HEK293 (cell line): ENCODE measurements at regions not wholly inside any gene's neighbourhood (a gene's known extent, or its start where the extent isn't known, plus 50 kb on each side); places are given as distances from the start of the nearest gene placed in this dataset.

Experiments
- CTCF ChIA-PET: fragments of 350-600 bp; formaldehyde crosslinking; extraction: SDS; loops from one replicate; lab custom pipeline; 2021; ENCODE audit warnings: antibody characterized with exemption; lab: Yijun Ruan, JAX
- POLR2A ChIA-PET: fragments of 300-600 bp; formaldehyde crosslinking; extraction: SDS; loops from one replicate; lab custom pipeline; 2020; ENCODE audit warnings: antibody characterized with exemption, inconsistent platforms; lab: Yijun Ruan, JAX
- H3K27ac ChIP-seq: fragments of 200-500 bp; sonication (Bioruptor generic); 2 replicates; pipeline ENCODE4 v1.5.1; 2014; ENCODE audit warnings: low read depth, low read length, control low read depth, inconsistent platforms; ENCODE audit errors: extremely low read depth
- H3K36me3 ChIP-seq, 2 experiments: fragments of 200-500 bp in 1 of 2; sonication (Bioruptor generic) in 1 of 2; 1 replicate in 1 of 2; 2 replicates in 1 of 2; pipeline ENCODE4 v1.5.1; 2014 to 2017; ENCODE audit warnings: inconsistent platforms in 2 of 2, low read length in 2 of 2; ENCODE audit not compliant: control insufficient read depth in 2 of 2, insufficient read depth in 1 of 2
- H3K4me1 ChIP-seq: fragments of 200-500 bp; sonication (Bioruptor generic); 2 replicates; pipeline ENCODE4 v1.5.1; 2014; ENCODE audit warnings: mild to moderate bottlenecking, low read length, inconsistent platforms; ENCODE audit not compliant: control insufficient read depth, insufficient read depth
- H3K4me3 ChIP-seq: 2 replicates; pipeline ENCODE4 v1.5.1; 2011; ENCODE audit warnings: low read depth, mild to moderate bottlenecking, control low read depth, low read length, moderate library complexity
- H3K9me3 ChIP-seq: fragments of 200-500 bp; sonication (Bioruptor generic); 2 replicates; pipeline ENCODE4 v1.5.1; 2014; ENCODE audit warnings: low read depth, low read length, inconsistent platforms; ENCODE audit not compliant: control insufficient read depth, insufficient read depth
- HIC1 ChIP-seq: fragments of 450-650 bp; formaldehyde crosslinking; IDR thresholded peaks from 2 replicates; pipeline ENCODE4 v1.5.1; 2016; ENCODE audit warnings: missing biosample characterization, missing genetic modification characterization
- KLF9 ChIP-seq: fragments of 450-650 bp; formaldehyde crosslinking; IDR thresholded peaks from 2 replicates; pipeline ENCODE4 v1.5.1; 2016; ENCODE audit warnings: missing biosample characterization, missing genetic modification characterization, low read depth
- MEIS1 ChIP-seq: sonication (generic); formaldehyde crosslinking; IDR thresholded peaks from 2 replicates; pipeline ENCODE4 v1.8.1; 2022; ENCODE audit warnings: missing genetic modification reagents, mild to moderate bottlenecking, borderline replicate concordance
- PRDM1 ChIP-seq: fragments of 450-650 bp; formaldehyde crosslinking; IDR thresholded peaks from 2 replicates; pipeline ENCODE4; 2016; ENCODE audit warnings: missing biosample characterization, missing genetic modification characterization
- PRDM6 ChIP-seq: fragments of 450-650 bp; formaldehyde crosslinking; IDR thresholded peaks from 2 replicates; pipeline ENCODE4 v1.5.1; 2017; ENCODE audit warnings: missing biosample characterization, missing genetic modification characterization
- SALL2 ChIP-seq: fragments of 450-650 bp; formaldehyde crosslinking; IDR thresholded peaks from 2 replicates; pipeline ENCODE4 v1.5.0; 2017; ENCODE audit warnings: missing biosample characterization, mild to moderate bottlenecking, missing genetic modification characterization, borderline replicate concordance
- ZNF112 ChIP-seq: fragments of 450-650 bp; formaldehyde crosslinking; IDR thresholded peaks from 2 replicates; pipeline ENCODE4 v1.5.0; 2017; ENCODE audit warnings: missing biosample characterization, missing genetic modification characterization
- ZNF211 ChIP-seq: fragments of 450-650 bp; formaldehyde crosslinking; IDR thresholded peaks from 2 replicates; pipeline ENCODE4 v1.5.1; 2016; ENCODE audit warnings: low read depth, missing biosample characterization, missing genetic modification characterization
- ZNF266 ChIP-seq: fragments of 450-650 bp; formaldehyde crosslinking; IDR thresholded peaks from 2 replicates; pipeline ENCODE4 v1.5.1; 2016; ENCODE audit warnings: missing biosample characterization, missing genetic modification characterization, low read depth
- ZNF311 ChIP-seq: fragments of 450-650 bp; formaldehyde crosslinking; IDR thresholded peaks from 2 replicates; pipeline ENCODE4 v1.5.1; 2017; ENCODE audit warnings: missing biosample characterization, missing genetic modification characterization, borderline replicate concordance
- ZNF324 ChIP-seq: fragments of 450-650 bp; formaldehyde crosslinking; IDR thresholded peaks from 2 replicates; pipeline ENCODE4 v1.5.1; 2016; ENCODE audit warnings: missing biosample characterization, missing genetic modification characterization
- ZNF362 ChIP-seq: fragments of 450-650 bp; formaldehyde crosslinking; IDR thresholded peaks from 2 replicates; pipeline ENCODE4 v1.5.1; 2016; ENCODE audit warnings: missing biosample characterization, missing genetic modification characterization
- ZNF514 ChIP-seq: fragments of 450-650 bp; formaldehyde crosslinking; IDR thresholded peaks from 2 replicates; pipeline ENCODE4 v1.5.1; 2016; ENCODE audit warnings: missing biosample characterization, missing genetic modification characterization
- ZNF558 ChIP-seq: fragments of 450-650 bp; formaldehyde crosslinking; IDR thresholded peaks from 2 replicates; pipeline ENCODE4 v1.5.1; 2016; ENCODE audit warnings: missing biosample characterization, missing genetic modification characterization
- ZNF621 ChIP-seq: fragments of 450-650 bp; formaldehyde crosslinking; IDR thresholded peaks from 2 replicates; pipeline ENCODE4 v1.5.1; 2017; ENCODE audit warnings: missing biosample characterization, missing genetic modification characterization
- ZNF654 ChIP-seq: fragments of 450-650 bp; formaldehyde crosslinking; IDR thresholded peaks from 2 replicates; pipeline ENCODE4 v1.5.1; 2016; ENCODE audit warnings: low read depth, missing biosample characterization, missing genetic modification characterization
- ZNF677 ChIP-seq: fragments of 450-650 bp; IDR thresholded peaks from 2 replicates; pipeline ENCODE4 v1.5.0; 2018; ENCODE audit warnings: missing biosample characterization, mild to moderate bottlenecking, missing genetic modification characterization, moderate library complexity
- ZNF707 ChIP-seq: fragments of 450-650 bp; formaldehyde crosslinking; IDR thresholded peaks from 2 replicates; pipeline ENCODE4 v1.5.1; 2016; ENCODE audit warnings: missing biosample characterization, missing genetic modification characterization
- ZNF791 ChIP-seq: fragments of 450-650 bp; formaldehyde crosslinking; IDR thresholded peaks from 2 replicates; pipeline ENCODE4 v1.5.1; 2016; ENCODE audit warnings: missing biosample characterization, missing genetic modification characterization
- ZSCAN18 ChIP-seq: fragments of 450-650 bp; formaldehyde crosslinking; IDR thresholded peaks from 2 replicates; pipeline ENCODE4 v1.5.1; 2016; ENCODE audit warnings: missing biosample characterization, missing genetic modification characterization
- TF ChIP-seq, protein P1 (sequence below): fragments of 450-650 bp; formaldehyde crosslinking; IDR thresholded peaks from 2 replicates; pipeline ENCODE4 v1.5.1; 2016; ENCODE audit warnings: missing biosample characterization, missing genetic modification characterization
- TF ChIP-seq, protein P2 (sequence below): fragments of 450-650 bp; formaldehyde crosslinking; conservative IDR thresholded peaks from 2 replicates; pipeline ENCODE4 v1.5.1; 2016; ENCODE audit warnings: low read depth, missing biosample characterization, missing genetic modification characterization

- TF ChIP-seq ZNF654 (tag by site-specific recombination) (no peak), KLF9 (tag by site-specific recombination) (no peak), ZNF311 (no peak), ZNF621 (tag by site-specific recombination) (no peak)
- TF ChIP-seq, protein P1, sequence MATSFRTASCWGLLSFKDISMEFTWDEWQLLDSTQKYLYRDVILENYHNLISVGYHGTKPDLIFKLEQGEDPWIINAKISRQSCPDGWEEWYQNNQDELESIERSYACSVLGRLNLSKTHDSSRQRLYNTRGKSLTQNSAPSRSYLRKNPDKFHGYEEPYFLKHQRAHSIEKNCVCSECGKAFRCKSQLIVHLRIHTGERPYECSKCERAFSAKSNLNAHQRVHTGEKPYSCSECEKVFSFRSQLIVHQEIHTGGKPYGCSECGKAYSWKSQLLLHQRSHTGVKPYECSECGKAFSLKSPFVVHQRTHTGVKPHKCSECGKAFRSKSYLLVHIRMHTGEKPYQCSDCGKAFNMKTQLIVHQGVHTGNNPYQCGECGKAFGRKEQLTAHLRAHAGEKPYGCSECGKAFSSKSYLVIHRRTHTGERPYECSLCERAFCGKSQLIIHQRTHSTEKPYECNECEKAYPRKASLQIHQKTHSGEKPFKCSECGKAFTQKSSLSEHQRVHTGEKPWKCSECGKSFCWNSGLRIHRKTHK (tag by site-specific recombination): no peak
Measured at GRCh38 chr6:88476388-88476787, 310.2 kb upstream of the CNR1 start (continued).

- no peak overlapping the region for H3K27ac ChIP-seq
- ChIA-PET POLR2A (no interaction called here), CTCF (interaction anchor here (0.7 to 1.4 kb wide), 5 partner anchors 9 to 544 kb away, joined by 3 to 4 read pairs (median 3); no protein-coding TSS in a partner anchor)
- H3K36me3 ChIP-seq: no peaks in the 10 kb centered on the region
- TF ChIP-seq ZNF677 (tag by site-specific recombination) (no peak), ZNF791 (tag by site-specific recombination) (no peak), PRDM6 (tag by site-specific recombination) (no peak), ZNF362 (no peak), SALL2 (no peak), ZSCAN18 (tag by site-specific recombination) (no peak), MEIS1 (no peak), ZNF266 (tag by site-specific recombination) (no peak), ZNF112 (tag by site-specific recombination) (no peak), HIC1 (tag by site-specific recombination) (no peak), ZNF211 (no peak), PRDM1 (tag by site-specific recombination) (no peak), ZNF324 (tag by site-specific recombination) (no peak), ZNF707 (tag by site-specific recombination) (no peak), ZNF558 (tag by site-specific recombination) (no peak), ZNF514 (no peak)
- TF ChIP-seq, protein P2, sequence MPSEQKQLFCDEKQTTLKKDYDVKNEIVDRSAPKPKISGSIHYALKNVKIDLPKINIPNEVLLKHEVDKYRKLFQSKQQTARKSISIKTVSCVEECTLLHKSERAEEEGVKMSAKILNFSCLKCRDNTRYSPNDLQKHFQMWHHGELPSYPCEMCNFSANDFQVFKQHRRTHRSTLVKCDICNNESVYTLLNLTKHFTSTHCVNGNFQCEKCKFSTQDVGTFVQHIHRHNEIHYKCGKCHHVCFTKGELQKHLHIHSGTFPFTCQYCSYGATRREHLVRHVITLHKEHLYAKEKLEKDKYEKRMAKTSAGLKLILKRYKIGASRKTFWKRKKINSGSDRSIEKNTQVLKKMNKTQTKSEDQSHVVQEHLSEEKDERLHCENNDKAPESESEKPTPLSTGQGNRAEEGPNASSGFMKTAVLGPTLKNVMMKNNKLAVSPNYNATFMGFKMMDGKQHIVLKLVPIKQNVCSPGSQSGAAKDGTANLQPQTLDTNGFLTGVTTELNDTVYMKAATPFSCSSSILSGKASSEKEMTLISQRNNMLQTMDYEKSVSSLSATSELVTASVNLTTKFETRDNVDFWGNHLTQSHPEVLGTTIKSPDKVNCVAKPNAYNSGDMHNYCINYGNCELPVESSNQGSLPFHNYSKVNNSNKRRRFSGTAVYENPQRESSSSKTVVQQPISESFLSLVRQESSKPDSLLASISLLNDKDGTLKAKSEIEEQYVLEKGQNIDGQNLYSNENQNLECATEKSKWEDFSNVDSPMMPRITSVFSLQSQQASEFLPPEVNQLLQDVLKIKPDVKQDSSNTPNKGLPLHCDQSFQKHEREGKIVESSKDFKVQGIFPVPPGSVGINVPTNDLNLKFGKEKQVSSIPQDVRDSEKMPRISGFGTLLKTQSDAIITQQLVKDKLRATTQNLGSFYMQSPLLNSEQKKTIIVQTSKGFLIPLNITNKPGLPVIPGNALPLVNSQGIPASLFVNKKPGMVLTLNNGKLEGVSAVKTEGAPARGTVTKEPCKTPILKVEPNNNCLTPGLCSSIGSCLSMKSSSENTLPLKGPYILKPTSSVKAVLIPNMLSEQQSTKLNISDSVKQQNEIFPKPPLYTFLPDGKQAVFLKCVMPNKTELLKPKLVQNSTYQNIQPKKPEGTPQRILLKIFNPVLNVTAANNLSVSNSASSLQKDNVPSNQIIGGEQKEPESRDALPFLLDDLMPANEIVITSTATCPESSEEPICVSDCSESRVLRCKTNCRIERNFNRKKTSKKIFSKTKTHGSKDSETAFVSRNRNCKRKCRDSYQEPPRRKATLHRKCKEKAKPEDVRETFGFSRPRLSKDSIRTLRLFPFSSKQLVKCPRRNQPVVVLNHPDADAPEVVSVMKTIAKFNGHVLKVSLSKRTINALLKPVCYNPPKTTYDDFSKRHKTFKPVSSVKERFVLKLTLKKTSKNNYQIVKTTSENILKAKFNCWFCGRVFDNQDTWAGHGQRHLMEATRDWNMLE (tag by site-specific recombination): no peak
- no peaks in the 10 kb centered on the region; the same call in 1 of the 2 replicates for H3K9me3 ChIP-seq
- no peaks in the 10 kb centered on the region for H3K4me1 ChIP-seq
- H3K4me3 ChIP-seq: no peak overlapping the region
Measured at GRCh38 chr6:88474720-88475119, 308.6 kb upstream of the CNR1 start.
